Limb (tissue), 2 donors: ENCODE measurements at regions not wholly inside any gene's neighbourhood (a gene's known extent, or its start where the extent isn't known, plus 50 kb on each side); places are given as distances from the start of the nearest gene placed in this dataset.
"Not testable (repeated sequence)": the region's sequence is repeated elsewhere in the genome, so short reads cannot be mapped to it uniquely, and the experiment has no call there.

Experiments used
- DNase-seq, 2 donors: peaks; one replicate each; pipeline ENCODE4 v3.0.0-alpha.2; 2016; ENCODE audit errors: extremely low spot score in 2 of 2

DNA sequence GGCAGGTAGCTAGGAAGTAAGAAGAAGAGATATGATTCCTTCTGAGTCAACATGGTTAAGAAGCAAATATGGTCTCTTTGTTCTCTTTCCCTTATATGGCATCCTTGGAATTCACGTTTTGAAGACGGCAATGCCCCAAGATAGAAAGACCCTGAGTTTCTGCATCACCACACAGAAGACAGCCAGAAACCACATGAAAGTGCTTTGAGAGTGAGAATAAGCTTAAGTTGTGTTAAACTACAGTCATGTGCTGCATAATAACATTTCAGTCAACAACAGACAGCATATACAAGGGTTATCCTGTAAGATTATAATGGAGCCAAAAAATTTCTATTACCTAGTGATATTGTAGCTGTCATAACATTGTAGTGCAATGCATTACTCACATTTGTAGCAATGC lies 89.9 kb upstream of the STEAP1 start:
- DNase-seq: no peak

DNA sequence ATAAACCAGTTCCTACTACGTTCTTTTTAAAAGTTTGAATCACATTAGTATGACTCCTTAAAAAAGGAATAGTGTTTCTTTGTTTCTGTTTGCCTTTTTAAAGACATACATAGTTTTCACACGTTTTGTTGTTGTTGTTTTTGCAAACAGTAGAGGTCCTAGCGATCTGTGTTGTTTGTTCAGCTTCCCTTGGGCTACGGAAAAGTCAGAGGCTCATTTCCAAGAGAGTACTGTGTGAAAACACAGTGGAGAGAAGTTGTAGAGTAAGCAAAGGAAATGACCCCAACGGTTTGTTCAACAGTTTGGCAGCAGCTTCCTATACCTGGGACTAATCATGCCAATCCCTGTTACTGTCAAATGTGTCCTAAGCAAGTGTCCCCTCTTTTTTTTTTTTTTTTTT lies 87.1 kb upstream of the STEAP1 start:
- DNase-seq: no peak

DNA sequence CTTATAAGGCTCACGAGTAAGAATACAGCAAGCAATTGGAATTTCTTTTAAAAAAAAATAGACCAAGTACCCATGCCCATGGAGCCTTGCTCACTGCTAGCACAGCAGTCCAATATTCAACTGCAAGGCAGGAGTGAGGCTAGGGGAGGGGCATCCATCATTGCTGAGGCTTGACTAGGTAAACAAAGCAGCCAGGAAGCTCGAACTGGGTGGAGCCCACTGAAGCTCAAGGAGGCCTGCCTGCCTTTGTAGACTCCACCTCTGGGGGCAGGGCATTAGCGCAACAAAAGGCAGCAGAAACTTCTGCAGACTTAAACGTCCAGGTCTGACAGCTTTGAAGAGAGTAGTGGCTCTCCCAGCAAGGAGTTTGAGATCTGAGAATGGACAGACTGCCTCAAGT lies 84.0 kb upstream of the STEAP1 start:
- not testable (repeated sequence) for DNase-seq

DNA sequence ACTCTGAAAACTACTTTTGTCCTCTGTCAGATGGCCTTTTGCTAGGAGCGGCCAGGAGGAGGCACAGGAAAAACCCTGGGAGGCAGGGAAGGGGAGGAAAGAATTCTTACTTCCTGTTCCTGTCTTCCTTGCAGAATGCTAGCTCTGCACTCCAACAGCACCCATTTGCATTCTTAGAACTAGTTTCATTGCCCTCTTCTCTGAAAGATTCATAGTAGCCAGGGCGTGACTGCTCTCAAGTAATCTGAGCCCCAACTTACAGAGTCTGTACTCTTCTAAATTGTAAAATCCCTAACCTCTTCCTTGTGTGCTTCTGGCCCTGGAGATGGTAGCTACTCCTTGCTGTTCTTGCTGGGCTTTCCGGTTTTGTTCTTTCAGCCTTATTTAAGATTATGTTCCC lies 75.3 kb upstream of the STEAP1 start:
- DNase-seq: no peak

DNA sequence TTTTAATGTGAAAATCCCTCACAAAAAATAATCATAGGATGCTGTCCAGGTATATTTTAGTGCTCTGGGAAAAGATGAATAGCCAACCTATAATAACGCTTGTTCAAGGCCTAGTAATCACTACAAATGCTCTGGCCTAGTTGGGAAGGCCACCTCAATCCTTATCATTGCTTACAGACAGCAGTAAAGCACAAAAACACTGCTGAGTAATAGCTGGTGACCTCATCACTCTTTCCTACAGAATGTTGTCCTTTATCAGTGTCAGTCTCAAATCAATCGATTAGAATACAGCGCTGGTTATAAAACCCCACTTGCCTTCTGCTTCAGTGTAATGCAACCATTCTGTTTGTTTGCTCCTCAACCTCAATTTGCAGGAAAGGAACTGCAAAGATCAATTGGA lies 72.6 kb upstream of the STEAP1 start:
- no peak for DNase-seq

DNA sequence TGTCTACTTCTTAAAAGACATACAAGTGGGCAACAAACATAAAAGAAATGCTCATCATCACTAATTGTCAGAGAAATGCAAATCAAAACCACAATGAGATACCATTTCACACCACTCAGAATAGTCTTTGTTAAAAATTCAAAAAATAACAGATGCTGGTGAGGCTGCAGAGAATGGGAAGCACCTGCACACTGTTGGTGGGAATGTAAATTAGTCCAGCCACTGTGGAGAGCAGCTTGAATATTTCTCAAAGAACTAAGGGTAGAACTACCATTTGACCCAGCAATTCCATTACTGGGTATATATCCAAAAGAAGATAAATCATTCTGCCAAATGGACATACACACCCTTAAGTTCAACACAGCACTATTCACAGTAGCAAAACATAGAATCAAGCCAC lies 61.8 kb upstream of the STEAP1 start:
- no peak for DNase-seq

DNA sequence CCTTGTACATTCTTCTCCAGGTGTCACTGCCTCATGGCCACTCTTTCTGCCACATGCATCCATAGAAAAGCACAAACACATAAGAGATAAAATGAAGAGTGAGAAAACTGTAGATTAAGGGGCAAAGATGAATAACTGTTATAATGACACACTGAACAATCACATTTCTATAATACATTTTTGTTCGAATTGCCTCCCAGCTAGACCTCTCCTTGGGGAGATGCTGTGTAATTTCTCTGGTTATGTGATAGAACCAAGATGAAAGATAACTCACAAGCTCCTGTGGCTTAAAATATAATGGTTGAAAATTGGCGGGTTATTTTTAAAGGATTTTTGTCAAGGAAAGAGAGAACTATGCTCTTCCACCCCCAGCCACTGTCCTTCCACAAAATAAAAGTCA lies 60.2 kb upstream of the STEAP1 start:
- no peak for DNase-seq
